ENCODE measurements at regions not wholly inside any gene's neighbourhood (a gene's known extent, or its start where the extent isn't known, plus 50 kb on each side); places are given as distances from the start of the nearest gene placed in this dataset.
A peak's percentile ranks its signal among the peaks of the same experiment; 100 is the strongest.

GRCh38 chr11:97732011-97732632, 1288.6 kb upstream of the CNTN5 start (continued):
- TF ChIP-seq ZNF462 (CRISPR knock-in tag; IDR thresholded peaks at IDR 0.05) (no peak), ZNF114 (CRISPR knock-in tag; IDR thresholded peaks at IDR 0.05) (no peak), CTCF (conservative IDR thresholded peaks at IDR 0.05; ENCODE audit: low read depth in 2 of 2) (no peak)

- Mint-ChIP-seq H3K36me3 (ENCODE audit: low read depth) (peaks cover 11% of the 10 kb centered on the region), H3K27ac (no peak overlapping the region), H3K27me3 (ENCODE audit: insufficient read depth, low read depth, poor library complexity) (peaks cover 3% of the 10 kb centered on the region), H3K9me3 (peaks cover 13% of the 10 kb centered on the region), H3K4me3 (no peak overlapping the region), H3K4me1 (no peaks in the 10 kb centered on the region)
- H3F3A ChIP-seq (replicated peaks; ENCODE audit: low read depth) = no peaks in the 10 kb centered on the region
- no peaks in the 10 kb centered on the region for H3K4me1 ChIP-seq (ENCODE audit: insufficient read depth)
- no peak overlapping the region for H3K27ac ChIP-seq (ENCODE audit: low read depth)
- H4K20me1 ChIP-seq (replicated peaks; ENCODE audit: insufficient read depth) = no peaks in the 10 kb centered on the region
- H3K79me2 ChIP-seq (replicated peaks; ENCODE audit: insufficient read depth) = no peaks in the 10 kb centered on the region
- DNase-seq (ENCODE audit: low spot score) (no peak), ATAC-seq (no peak)
- H2AFZ ChIP-seq = 0 out of 2 replicates have a peak overlapping the region, but pooled peaks have one; percentile 57
- no peaks in the 10 kb centered on the region for H3K27me3 ChIP-seq (ENCODE audit: insufficient read depth)
- H3K36me3 ChIP-seq (ENCODE audit: insufficient read depth) = 0 out of 2 replicates have a peak, but pooled peaks cover 5% of the 10 kb centered on the region
- H3K4me2 ChIP-seq = no peak overlapping the region
- TF ChIP-seq NANOG (IDR thresholded peaks at IDR 0.05; ENCODE audit: borderline replicate concordance) = no peak
- TF ChIP-seq ZNF331 (CRISPR knock-in tag; IDR thresholded peaks at IDR 0.05; ENCODE audit: low read depth) = no peak
- no peak for TF ChIP-seq ZNF114 (CRISPR knock-in tag; IDR thresholded peaks at IDR 0.05)
- no peak for TF ChIP-seq POLR2AphosphoS5 (IDR thresholded peaks at IDR 0.05; ENCODE audit: low read depth)
- TF ChIP-seq EZH2phosphoT487 (IDR thresholded peaks at IDR 0.05; ENCODE audit: unreplicated experiment) = no peak
- no peak for TF ChIP-seq REST (IDR thresholded peaks at IDR 0.05; ENCODE audit: unreplicated experiment)
- TF ChIP-seq JUNB (IDR thresholded peaks at IDR 0.05; ENCODE audit: unreplicated experiment) = no peak
- no peak for TF ChIP-seq ETS1 (IDR thresholded peaks at IDR 0.05)
- TF ChIP-seq EZH2 (IDR thresholded peaks at IDR 0.05; ENCODE audit: low read depth, unreplicated experiment) = no peak
- H3K9me2 ChIP-seq (ENCODE audit: insufficient read depth) = peaks cover 11% of the 10 kb centered on the region
- H3K4me3 ChIP-seq = no peak overlapping the region
These were observed 1282.0 kb upstream of the CNTN5 start for GRCh38 chr11:97738751-97739150.

All from GM23338 (cell line).